HG02870 (cell line): ENCODE measurements at regions not wholly inside any gene's neighbourhood (a gene's known extent, or its start where the extent isn't known, plus 50 kb on each side); places are given as distances from the start of the nearest gene placed in this dataset.
"Not testable (repeated sequence)": the region's sequence is repeated elsewhere in the genome, so short reads cannot be mapped to it uniquely, and the experiment has no call there.

Source experiments
- ATAC-seq: cut with Tn5 transposase; IDR thresholded peaks from one replicate; pipeline ENCODE4 v1.9.1; 2021; ENCODE audit warnings: mild to moderate bottlenecking, moderate library complexity; ENCODE audit not compliant: unreplicated experiment

- no peak for ATAC-seq
These were observed 129.8 kb downstream of the BCL2L11 start for GRCh38 chr2:111250448-111251030.

GRCh38 chr2:111251711-111252110 lies 131.0 kb downstream of the BCL2L11 start:
- no peak for ATAC-seq

- no peak for ATAC-seq
These were observed 131.7 kb downstream of the BCL2L11 start for GRCh38 chr2:111252436-111252835.

GRCh38 chr2:111254916-111255315 lies 134.2 kb downstream of the BCL2L11 start:
- ATAC-seq = not testable (repeated sequence)

- not testable (repeated sequence) for ATAC-seq
These were observed 135.9 kb downstream of the BCL2L11 start for GRCh38 chr2:111256628-111257027.

GRCh38 chr2:111257607-111258006 lies 136.9 kb downstream of the BCL2L11 start:
- not testable (repeated sequence) for ATAC-seq

- ATAC-seq = not testable (repeated sequence)
These were observed 137.6 kb downstream of the BCL2L11 start for GRCh38 chr2:111258318-111258717.

- ATAC-seq = not testable (repeated sequence)
These were observed 142.1 kb downstream of the BCL2L11 start for GRCh38 chr2:111262627-111263379.

GRCh38 chr2:111263380-111264017 lies 142.8 kb downstream of the BCL2L11 start:
- ATAC-seq = not testable (repeated sequence)

GRCh38 chr2:111264956-111265355 lies 144.2 kb downstream of the BCL2L11 start:
- not testable (repeated sequence) for ATAC-seq

GRCh38 chr2:111266556-111266955 lies 145.8 kb downstream of the BCL2L11 start:
- not testable (repeated sequence) for ATAC-seq

GRCh38 chr2:111267038-111267437 lies 146.3 kb downstream of the BCL2L11 start:
- ATAC-seq = not testable (repeated sequence)

- ATAC-seq = not testable (repeated sequence)
These were observed 149.1 kb downstream of the BCL2L11 start for GRCh38 chr2:111269761-111270323.

GRCh38 chr2:111270569-111270968 lies 149.9 kb downstream of the BCL2L11 start:
- ATAC-seq = not testable (repeated sequence)

- not testable (repeated sequence) for ATAC-seq
These were observed 151.1 kb downstream of the BCL2L11 start for GRCh38 chr2:111271647-111272304.

GRCh38 chr2:111273007-111273406 lies 152.3 kb downstream of the BCL2L11 start:
- not testable (repeated sequence) for ATAC-seq

GRCh38 chr2:111275047-111275853 lies 154.5 kb downstream of the BCL2L11 start:
- not testable (repeated sequence) for ATAC-seq

GRCh38 chr2:111275854-111276171 lies 155.1 kb downstream of the BCL2L11 start:
- ATAC-seq = not testable (repeated sequence)

- ATAC-seq = not testable (repeated sequence)
These were observed 157.4 kb downstream of the BCL2L11 start for GRCh38 chr2:111278133-111278532.

GRCh38 chr2:111280709-111281286 lies 160.1 kb downstream of the BCL2L11 start:
- ATAC-seq = not testable (repeated sequence)
